ENCODE measurements at regions not wholly inside any gene's neighbourhood (a gene's known extent, or its start where the extent isn't known, plus 50 kb on each side); places are given as distances from the start of the nearest gene placed in this dataset.
"Not testable (repeated sequence)": the region's sequence is repeated elsewhere in the genome, so short reads cannot be mapped to it uniquely, and the experiment has no call there.

- no peak for DNase-seq (ENCODE audit: low read depth)
Observed at GRCh38 chr10:30531751-30532530, 97.6 kb downstream of the LYZL2 start.

- peak; percentile 70 for DNase-seq (ENCODE audit: low read depth)
Observed at GRCh38 chr10:30529373-30529998, 95.5 kb downstream of the MAP3K8 start.

- DNase-seq (ENCODE audit: low read depth), result no peak
Observed at GRCh38 chr10:30528429-30528786, 94.4 kb downstream of the MAP3K8 start.

- no peak for DNase-seq (ENCODE audit: low read depth)
Observed at GRCh38 chr10:30527623-30528428, 93.8 kb downstream of the MAP3K8 start.

GRCh38 chr10:30522661-30523078 lies 88.7 kb downstream of the MAP3K8 start:
- not testable (repeated sequence) for DNase-seq (ENCODE audit: low read depth)

GRCh38 chr10:30518907-30519306 lies 84.9 kb downstream of the MAP3K8 start:
- no peak for DNase-seq (ENCODE audit: low read depth)

Measured in stimulated activated CD8-positive, alpha-beta memory T cell treated with anti-CD3 and anti-CD28 coated beads, Interleukin-15, amount 100 ng/mL, for 1 hour (primary cell).